ENCODE measurements at regions not wholly inside any gene's neighbourhood (a gene's known extent, or its start where the extent isn't known, plus 50 kb on each side); places are given as distances from the start of the nearest gene placed in this dataset.

DNA sequence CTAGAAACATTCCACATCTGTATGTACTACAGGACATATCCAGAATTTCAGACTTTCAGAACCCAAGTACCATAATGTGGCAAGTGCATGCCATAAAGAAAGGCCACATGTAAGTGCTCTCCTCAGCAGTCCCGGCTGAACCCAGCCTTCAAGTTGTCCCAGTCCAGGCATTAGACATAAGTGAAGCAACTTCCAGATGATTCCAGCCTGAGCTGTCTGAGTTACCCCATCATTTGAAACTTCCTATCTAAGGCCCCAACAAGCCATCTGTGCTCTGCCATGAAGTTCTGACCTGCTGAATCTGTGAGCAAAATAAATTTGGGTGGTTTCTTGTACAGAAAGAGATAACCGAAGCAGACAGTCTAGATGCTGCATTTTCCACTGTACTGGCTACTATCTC is 218.8 kb downstream of the IPMK start:
- ATAC-seq (no peak), DNase-seq (no peak)
- Mint-ChIP-seq H3K9me3 (no peaks in the 10 kb centered on the region), H3K4me1 (no peaks in the 10 kb centered on the region), H3K27ac (peak overlapping the region in 1 of 2 donors; percentile 9), H3K27me3 (peaks cover 8% of the 10 kb centered on the region), H3K4me3 (no peak overlapping the region)

DNA sequence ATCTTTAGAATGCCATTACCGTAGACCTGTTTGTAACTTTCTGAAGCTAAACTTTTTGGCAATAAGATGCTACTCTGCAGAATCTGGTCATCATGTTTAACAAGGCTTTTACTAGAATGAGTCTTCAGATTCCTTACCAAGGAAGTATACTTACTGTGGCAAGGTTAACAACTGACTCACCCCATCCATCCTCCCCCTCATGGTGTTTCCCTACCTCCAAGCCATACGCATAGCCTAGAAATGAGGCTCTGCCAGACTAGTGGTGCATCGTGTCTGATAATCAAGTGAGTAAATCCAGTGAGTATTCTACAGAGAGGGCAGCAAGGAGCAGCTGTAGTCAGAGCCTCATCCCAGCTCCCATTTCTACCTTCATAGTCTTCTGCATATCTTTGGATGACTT is 223.6 kb downstream of the IPMK start:
- H3K27ac Mint-ChIP-seq = no peak overlapping the region
- H3K9me3 Mint-ChIP-seq = peaks cover 7 to 12% of the 10 kb centered on the region in 2 donors
- H3K4me3 Mint-ChIP-seq = no peak overlapping the region
- peaks cover 8% of the 10 kb centered on the region for H3K27me3 Mint-ChIP-seq
- no peaks in the 10 kb centered on the region for H3K4me1 Mint-ChIP-seq
- no peak for ATAC-seq
- no peak for DNase-seq

DNA sequence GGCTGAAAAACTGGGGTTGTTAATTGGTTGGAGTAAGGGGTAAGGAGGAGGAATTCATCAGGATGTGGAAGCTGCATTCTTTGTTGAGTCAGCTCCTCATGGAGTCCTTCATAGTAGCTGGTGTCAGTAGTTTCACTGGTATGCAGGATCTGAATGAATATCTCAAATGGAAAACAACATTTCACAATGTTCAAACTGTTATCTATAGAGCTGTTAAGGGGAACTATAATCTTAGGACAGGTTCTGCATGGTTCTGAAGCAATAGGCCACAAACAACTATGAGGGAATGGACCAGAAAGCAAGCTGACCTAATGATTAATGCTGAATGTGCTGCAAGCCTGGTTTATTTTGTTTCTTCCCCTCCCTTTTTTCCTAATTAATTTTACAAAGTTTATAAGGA is 225.8 kb downstream of the IPMK start:
- H3K4me3 Mint-ChIP-seq = no peak overlapping the region
- no peak for DNase-seq
- peaks cover 7 to 12% of the 10 kb centered on the region in 2 donors for H3K9me3 Mint-ChIP-seq
- no peaks in the 10 kb centered on the region for H3K4me1 Mint-ChIP-seq
- ATAC-seq = no peak
- peaks cover 8% of the 10 kb centered on the region for H3K27me3 Mint-ChIP-seq
- no peak overlapping the region for H3K27ac Mint-ChIP-seq

- no peak overlapping the region for H3K4me3 Mint-ChIP-seq
- ATAC-seq = no peak
- no peaks in the 10 kb centered on the region for H3K9me3 Mint-ChIP-seq
- no peaks in the 10 kb centered on the region for H3K27me3 Mint-ChIP-seq
- H3K4me1 Mint-ChIP-seq = no peaks in the 10 kb centered on the region
- H3K27ac Mint-ChIP-seq = no peak overlapping the region
- no peak for DNase-seq
These were observed 237.5 kb downstream of the IPMK start for GRCh38 chr10:58030208-58030607.

DNA sequence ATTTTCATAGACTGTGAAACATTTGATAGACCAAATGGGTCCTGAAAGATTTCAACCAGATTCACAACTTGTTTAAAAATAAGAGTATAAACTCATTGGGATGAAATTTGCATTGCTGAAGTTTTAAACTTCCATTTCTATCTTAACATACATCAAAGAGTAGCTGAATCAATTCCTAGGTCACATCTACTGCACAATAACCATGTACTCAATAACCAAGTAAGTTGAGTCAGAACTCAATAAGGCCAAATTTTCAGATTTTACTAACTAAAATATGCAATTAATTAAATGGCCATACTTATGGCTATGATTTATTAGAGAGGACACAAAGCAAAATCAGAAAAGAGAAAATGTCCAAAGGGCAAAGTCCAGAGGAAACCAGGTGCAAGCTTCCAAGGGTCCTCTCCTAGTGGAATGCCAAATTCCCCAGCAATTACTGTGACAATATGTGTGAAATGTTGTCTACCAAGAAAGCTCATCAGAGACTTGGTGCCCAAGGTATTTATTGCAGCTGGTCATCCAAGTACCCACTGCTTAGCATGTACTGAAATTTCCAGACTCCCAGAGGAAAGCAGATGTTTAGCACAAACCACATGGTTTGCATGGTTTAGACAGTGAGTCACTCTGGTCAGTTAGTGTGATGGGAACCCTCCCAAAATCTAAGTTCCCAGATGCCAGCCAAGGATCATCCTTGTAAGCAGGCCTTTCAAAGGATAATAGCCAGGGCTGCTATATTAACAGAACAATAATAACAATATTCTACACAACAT is 238.9 kb downstream of the IPMK start:
- Mint-ChIP-seq H3K27ac (no peak overlapping the region), H3K4me3 (no peak overlapping the region), H3K9me3 (no peaks in the 10 kb centered on the region), H3K4me1 (no peaks in the 10 kb centered on the region), H3K27me3 (no peaks in the 10 kb centered on the region)
- DNase-seq = no peak
- ATAC-seq = no peak

DNA sequence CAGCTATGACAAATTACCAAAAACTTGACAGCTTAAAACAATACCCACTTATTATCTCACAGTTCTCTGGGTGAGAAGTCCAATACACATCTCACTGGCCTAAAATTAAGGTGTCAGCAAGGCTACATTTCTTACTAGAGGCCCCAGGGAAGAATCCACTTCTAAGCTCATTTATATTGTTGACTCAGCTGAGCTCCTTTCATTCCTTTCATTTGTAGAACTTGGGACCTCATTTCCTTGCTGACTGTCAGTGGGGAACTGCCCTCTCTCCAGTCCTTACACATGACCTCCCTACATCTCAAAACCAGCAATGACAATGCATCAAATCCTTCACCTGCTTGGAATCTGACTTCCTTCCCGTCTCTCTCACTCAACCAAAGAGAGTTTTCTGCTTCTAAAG is 240.3 kb downstream of the IPMK start:
- DNase-seq = no peak
- H3K27ac Mint-ChIP-seq = no peak overlapping the region
- no peak overlapping the region for H3K4me3 Mint-ChIP-seq
- H3K9me3 Mint-ChIP-seq = no peaks in the 10 kb centered on the region
- no peak for ATAC-seq
- no peaks in the 10 kb centered on the region for H3K4me1 Mint-ChIP-seq
- H3K27me3 Mint-ChIP-seq = no peaks in the 10 kb centered on the region

- Mint-ChIP-seq H3K4me1 (no peaks in the 10 kb centered on the region), H3K27me3 (no peaks in the 10 kb centered on the region), H3K9me3 (no peaks in the 10 kb centered on the region), H3K4me3 (no peak overlapping the region), H3K27ac (no peak overlapping the region)
- DNase-seq = no peak
- no peak for ATAC-seq
These were observed 241.7 kb downstream of the IPMK start for GRCh38 chr10:58026036-58026435.

- Mint-ChIP-seq H3K4me1 (no peaks in the 10 kb centered on the region), H3K9me3 (no peaks in the 10 kb centered on the region), H3K27ac (peak overlapping the region in 1 of 2 donors; percentile 40), H3K27me3 (no peaks in the 10 kb centered on the region), H3K4me3 (no peak overlapping the region)
- DNase-seq (no peak), ATAC-seq (no peak)
These were observed 244.2 kb downstream of the IPMK start for GRCh38 chr10:58023341-58024073.

DNA sequence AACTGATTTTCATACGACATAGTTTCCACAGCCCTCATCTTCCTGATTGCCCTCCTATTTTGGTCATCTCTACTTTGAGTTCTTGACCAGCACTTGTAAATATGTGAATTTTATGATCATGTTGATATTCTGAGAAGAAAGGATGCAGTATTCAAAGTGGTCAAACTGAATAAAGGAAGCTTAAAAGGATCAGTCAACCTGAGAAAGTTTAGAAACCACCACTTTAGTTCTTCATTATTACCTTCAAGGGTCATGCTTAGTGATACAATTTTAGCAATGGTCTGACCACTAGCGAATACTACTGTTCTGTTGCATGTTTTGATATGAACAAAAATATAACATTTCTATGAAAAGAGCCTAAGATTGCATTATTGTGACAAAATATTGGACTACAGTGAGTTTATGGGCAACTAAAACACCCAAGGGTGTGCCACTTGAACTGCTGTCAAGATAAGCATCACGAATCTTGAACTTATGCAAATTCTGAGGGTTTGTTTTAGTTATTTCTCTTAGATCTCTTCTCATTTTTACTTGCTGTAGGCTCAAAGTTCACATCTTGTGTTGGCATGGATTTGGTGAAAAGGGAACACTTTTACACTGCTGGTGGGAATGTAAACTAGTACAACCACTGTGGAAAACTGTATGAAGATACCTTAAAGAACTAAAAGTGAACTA is 247.7 kb downstream of the IPMK start:
- ATAC-seq (no peak), DNase-seq (no peak)
- Mint-ChIP-seq H3K9me3 (no peaks in the 10 kb centered on the region), H3K4me1 (no peaks in the 10 kb centered on the region), H3K27me3 (no peaks in the 10 kb centered on the region), H3K4me3 (no peak overlapping the region), H3K27ac (no peak overlapping the region)

DNA sequence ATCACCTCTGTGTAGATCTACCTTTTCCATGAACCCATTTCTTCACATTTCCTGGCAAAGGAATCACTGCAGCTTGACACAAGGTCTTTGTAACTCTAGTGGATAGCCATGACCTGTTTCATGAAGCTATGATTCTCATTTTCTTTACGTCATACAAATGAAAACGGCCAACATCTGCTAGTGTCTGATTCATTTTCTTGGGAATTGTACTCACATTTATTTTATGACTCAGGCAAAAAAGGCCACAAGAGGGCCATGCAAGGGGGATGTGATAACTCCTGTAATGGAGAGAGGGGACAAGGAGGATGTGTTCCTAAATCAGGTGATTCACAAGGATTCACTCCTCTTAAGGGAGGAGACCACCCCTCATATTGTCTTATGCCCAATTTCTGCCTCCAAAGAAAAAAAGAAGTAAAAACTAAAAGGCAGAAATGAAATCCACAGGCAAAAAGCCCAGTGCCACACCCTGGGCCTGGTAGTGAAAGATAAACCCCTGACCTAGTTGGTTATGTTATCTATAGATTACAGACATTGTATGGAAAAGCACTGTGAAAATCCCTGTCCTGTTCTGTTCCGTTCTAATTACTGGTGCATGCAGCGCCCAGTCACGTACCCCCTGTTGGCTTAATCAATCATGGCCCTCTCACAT is 249.9 kb downstream of the IPMK start:
- DNase-seq = no peak
- no peaks in the 10 kb centered on the region for H3K27me3 Mint-ChIP-seq

DNA sequence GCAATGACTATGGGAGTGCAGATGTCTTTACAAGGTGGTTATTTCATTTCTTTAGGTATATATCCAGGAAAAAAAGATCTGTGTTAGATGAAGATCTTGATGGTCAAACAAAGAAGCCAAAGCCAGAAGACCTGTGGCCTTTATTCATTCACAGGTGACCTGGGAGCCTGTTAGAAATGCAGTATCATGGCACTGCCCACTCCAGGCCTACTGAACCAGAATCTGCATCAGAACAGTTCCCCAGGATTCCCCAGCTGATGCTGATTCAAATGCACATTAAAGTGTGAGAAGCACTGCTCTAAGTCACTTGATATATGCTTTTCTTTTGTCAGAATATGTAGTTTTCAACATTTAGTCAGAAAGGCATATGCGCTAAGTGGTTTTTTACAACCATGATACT is 251.1 kb downstream of the IPMK start:
- no peaks in the 10 kb centered on the region for H3K9me3 Mint-ChIP-seq
- no peak for DNase-seq
- H3K27me3 Mint-ChIP-seq = no peaks in the 10 kb centered on the region
- no peaks in the 10 kb centered on the region for H3K4me1 Mint-ChIP-seq
- H3K27ac Mint-ChIP-seq = no peak overlapping the region
- H3K4me3 Mint-ChIP-seq = no peak overlapping the region
- no peak for ATAC-seq

More for the DNA sequence above, 249.9 kb downstream of the IPMK start:
- Mint-ChIP-seq H3K4me3 (no peak overlapping the region), H3K4me1 (no peaks in the 10 kb centered on the region), H3K27ac (no peak overlapping the region), H3K9me3 (no peaks in the 10 kb centered on the region)
- no peak for ATAC-seq

GRCh38 chr10:58014436-58014835 is 253.3 kb downstream of the IPMK start:
- no peak for DNase-seq
- Mint-ChIP-seq H3K27ac (no peak overlapping the region), H3K9me3 (no peaks in the 10 kb centered on the region), H3K4me3 (no peak overlapping the region), H3K27me3 (no peaks in the 10 kb centered on the region), H3K4me1 (no peaks in the 10 kb centered on the region)
- ATAC-seq = no peak

- no peak overlapping the region for H3K27ac Mint-ChIP-seq
- no peaks in the 10 kb centered on the region for H3K9me3 Mint-ChIP-seq
- no peaks in the 10 kb centered on the region for H3K27me3 Mint-ChIP-seq
- no peak for ATAC-seq
- no peaks in the 10 kb centered on the region for H3K4me1 Mint-ChIP-seq
- H3K4me3 Mint-ChIP-seq = no peak overlapping the region
- no peak for DNase-seq
These were observed 254.3 kb downstream of the IPMK start for GRCh38 chr10:58013406-58013805.

DNA sequence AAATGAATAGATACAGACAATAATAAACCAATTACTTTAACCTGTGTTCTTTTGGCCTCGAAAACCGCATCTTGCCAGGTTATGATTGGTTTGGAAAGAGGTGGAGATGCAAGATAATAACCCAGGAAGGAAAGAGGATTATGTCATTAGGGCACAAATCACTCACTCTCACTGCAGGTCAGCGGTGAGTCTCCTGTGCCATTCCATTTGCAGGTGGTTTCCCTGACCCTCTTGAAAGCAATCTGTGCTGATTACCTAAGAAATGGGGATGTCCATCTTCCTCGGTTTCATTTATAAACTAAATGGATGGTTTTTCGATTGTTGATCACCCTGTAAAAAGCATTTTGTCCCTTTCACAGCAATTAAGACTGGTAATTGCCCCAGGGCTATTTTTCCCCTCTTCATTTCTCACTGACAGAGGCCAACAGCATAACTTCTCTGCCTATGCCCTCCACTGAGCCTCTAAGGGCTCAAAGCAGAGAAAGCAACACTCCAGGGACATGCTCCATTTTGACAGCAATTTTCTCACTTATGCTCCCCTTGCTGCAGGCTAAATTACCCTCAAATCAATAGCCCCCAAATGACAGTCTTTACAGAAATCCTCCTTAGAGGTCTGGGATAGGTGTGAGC is 257.5 kb downstream of the IPMK start:
- ATAC-seq (no peak), DNase-seq (no peak)
- H3K27ac Mint-ChIP-seq = no peak overlapping the region
- H3K4me3 Mint-ChIP-seq = no peak overlapping the region
- H3K9me3 Mint-ChIP-seq = no peaks in the 10 kb centered on the region
- no peaks in the 10 kb centered on the region for H3K4me1 Mint-ChIP-seq
- no peaks in the 10 kb centered on the region for H3K27me3 Mint-ChIP-seq

DNA sequence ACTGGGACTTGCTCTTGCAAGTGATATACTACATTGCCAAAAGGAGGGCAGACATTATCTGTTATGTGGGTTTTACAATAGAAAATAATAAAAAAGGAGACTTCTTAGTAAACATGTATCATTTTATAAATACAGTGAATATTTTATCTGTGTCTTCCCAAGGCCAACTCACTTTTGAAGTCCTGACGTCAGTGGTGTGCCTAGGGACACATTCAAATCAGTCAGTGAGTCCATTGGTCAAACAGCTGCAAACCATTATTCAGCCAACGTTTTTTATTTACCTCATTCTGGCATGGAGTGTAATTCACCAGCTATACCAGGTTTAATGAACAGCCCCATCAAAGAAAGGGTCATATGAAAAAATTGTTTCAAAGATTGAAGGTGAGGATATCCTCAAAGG is 263.7 kb downstream of the IPMK start:
- Mint-ChIP-seq H3K9me3 (no peaks in the 10 kb centered on the region), H3K27ac (no peak overlapping the region), H3K27me3 (no peaks in the 10 kb centered on the region), H3K4me1 (no peaks in the 10 kb centered on the region), H3K4me3 (no peak overlapping the region)
- no peak for ATAC-seq
- no peak for DNase-seq
